Small intestine (tissue), 7 donors: ENCODE measurements at regions not wholly inside any gene's neighbourhood (a gene's known extent, or its start where the extent isn't known, plus 50 kb on each side); places are given as distances from the start of the nearest gene placed in this dataset.
A peak's percentile ranks its signal among the peaks of the same experiment; 100 is the strongest.
"Not testable (repeated sequence)": the region's sequence is repeated elsewhere in the genome, so short reads cannot be mapped to it uniquely, and the experiment has no call there.

Source experiments
- DNase-seq, 2 donors: peaks; one replicate each; pipeline versions ENCODE4 v3.0.0 to v3.0.0-alpha.2; 2013
- FAIRE-seq: peaks from 2 replicates; lab custom pipeline; 2012; peaks lifted over from hg19 to GRCh38; lab: Jason Lieb, UNC
- H3K27ac ChIP-seq, 3 donors: one replicate each; pipeline ENCODE4 v1.5.1; 2013; ENCODE audit warnings: low read length in 2 of 3, mild to moderate bottlenecking in 2 of 3, control low read depth in 1 of 3, inconsistent platforms in 1 of 3, low read depth in 1 of 3, moderate library complexity in 1 of 3
- H3K27me3 ChIP-seq, 3 donors: one replicate each; pipeline ENCODE4 v1.6.1; 2013; ENCODE audit warnings: low read length in 3 of 3, inconsistent platforms in 1 of 3; ENCODE audit not compliant: control insufficient read depth in 3 of 3, insufficient read depth in 3 of 3
- H3K36me3 ChIP-seq, 3 donors: one replicate each; pipeline ENCODE4 v1.6.1; 2013; ENCODE audit warnings: low read length in 3 of 3, inconsistent platforms in 1 of 3, low read depth in 1 of 3, mild to moderate bottlenecking in 1 of 3, moderate library complexity in 1 of 3; ENCODE audit not compliant: control insufficient read depth in 3 of 3, insufficient read depth in 2 of 3
- H3K4me1 ChIP-seq, 3 donors: one replicate each; pipeline ENCODE4 v1.6.1; 2013; ENCODE audit warnings: low read length in 2 of 3, inconsistent platforms in 1 of 3, low read depth in 1 of 3, mild to moderate bottlenecking in 1 of 3, moderate library complexity in 1 of 3; ENCODE audit not compliant: control insufficient read depth in 3 of 3, insufficient read depth in 2 of 3
- H3K4me3 ChIP-seq, 3 donors: one replicate each; pipeline ENCODE4 v1.5.1; 2013; ENCODE audit warnings: low read length in 3 of 3, control low read depth in 1 of 3, inconsistent platforms in 1 of 3, low read depth in 1 of 3, mild to moderate bottlenecking in 1 of 3, moderate library complexity in 1 of 3
- H3K9me3 ChIP-seq, 2 donors: one replicate each; pipeline ENCODE4 v1.6.1; 2013; ENCODE audit warnings: low read depth in 1 of 2, low read length in 1 of 2; ENCODE audit not compliant: control insufficient read depth in 2 of 2, insufficient read depth in 1 of 2
- WGBS, 3 donors: extraction: QIAGEN DNeasy Blood & Tissue Kit; methylation state at CpG; one replicate each; pipeline ENCODE4 v1.1.7; 2013; 5-methylcytosine and 5-hydroxymethylcytosine counted together
- donor health status: healthy with polysubstance abuse.
- donor health status: control.
- donor health status: control.
- donor health status: Bipolar disorder and iron deficiency.
- donor health status: healthy.

DNA sequence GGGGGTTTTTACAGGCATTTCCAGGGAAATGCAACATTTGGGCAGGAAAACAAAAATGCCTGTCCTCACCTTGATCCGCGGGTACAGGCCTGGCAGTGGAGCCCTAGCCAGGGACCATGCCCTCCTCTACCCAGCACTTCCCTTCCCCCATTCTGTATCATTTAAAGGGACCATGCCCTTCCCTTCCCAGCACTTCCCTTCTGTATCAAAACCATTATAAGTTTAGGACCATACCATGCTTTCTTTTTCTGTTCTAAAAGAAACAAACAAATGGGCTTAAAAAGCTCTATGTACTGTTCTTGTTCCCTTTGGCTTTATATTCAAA, 166.9 kb upstream of the ZNF608 start:
- 54 to 95% (median 92%) methylated on average over 2 of the region's 2 CpGs for WGBS, 3 donors
- Histone ChIP-seq H3K36me3 (no peaks in the 10 kb centered on the region), H3K27me3 (no peaks in the 10 kb centered on the region), H3K9me3 (peaks cover 0 to 7% of the 10 kb centered on the region in 2 donors), H3K4me1 (peaks cover 3 to 14% (median 10%) of the 10 kb centered on the region in 3 donors), H3K27ac (no peak overlapping the region), H3K4me3 (no peak overlapping the region)
- DNase-seq (no peak), FAIRE-seq (no peak)

DNA sequence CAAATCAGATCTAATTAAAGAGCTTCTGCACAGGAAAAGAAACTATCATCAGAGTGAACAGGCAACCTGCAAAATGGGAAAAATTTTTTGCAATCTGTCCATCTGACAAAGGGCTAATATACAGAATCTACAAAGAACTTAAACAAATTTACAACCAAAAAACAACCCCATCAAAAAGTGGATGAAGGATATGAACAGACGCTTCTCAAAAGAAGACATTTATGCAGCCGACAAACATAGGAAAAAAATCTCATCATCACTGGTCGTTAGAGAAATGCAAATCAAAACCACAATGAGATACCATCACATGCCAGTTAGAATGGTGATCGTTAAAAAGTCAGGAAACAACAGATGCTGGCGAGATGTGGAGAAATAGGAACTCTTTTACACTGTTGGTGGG, 169.9 kb upstream of the ZNF608 start:
- not testable (repeated sequence) for FAIRE-seq, H3K36me3 ChIP-seq, H3K4me1 ChIP-seq, H3K4me3 ChIP-seq, H3K27ac ChIP-seq, DNase-seq, H3K9me3 ChIP-seq, H3K27me3 ChIP-seq
- WGBS, 3 donors, result 57 to 67% (median 61%) methylated on average over 5 of the region's 5 CpGs

DNA sequence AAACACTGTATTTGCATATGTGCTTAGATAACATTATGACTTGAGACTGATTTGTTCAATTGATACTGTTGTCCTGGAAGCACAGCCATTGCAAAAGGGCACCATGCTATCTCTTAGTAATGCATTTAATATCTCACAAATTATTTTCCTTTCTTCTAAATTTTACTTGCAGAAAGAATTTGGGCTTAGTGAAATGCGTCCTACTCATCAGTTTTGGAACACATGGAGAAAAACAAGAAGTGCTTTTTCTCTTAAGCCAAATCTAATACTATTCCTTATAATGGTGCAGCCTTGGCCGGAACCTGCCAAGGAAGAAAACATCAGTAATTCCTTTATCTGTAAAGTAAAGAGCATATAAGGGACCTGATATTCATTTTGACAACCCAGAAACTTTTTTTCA, 172.2 kb upstream of the ZNF608 start:
- WGBS, 3 donors, result 93 to 97% (median 94%) methylated on average over 2 of the region's 2 CpGs
- no peaks in the 10 kb centered on the region for H3K9me3 ChIP-seq
- DNase-seq (no peak), FAIRE-seq (no peak)
- H3K4me3 ChIP-seq, result no peak overlapping the region
- H3K27ac ChIP-seq, result no peak overlapping the region
- H3K36me3 ChIP-seq, result no peaks in the 10 kb centered on the region
- H3K4me1 ChIP-seq, result no peaks in the 10 kb centered on the region
- no peaks in the 10 kb centered on the region for H3K27me3 ChIP-seq

DNA sequence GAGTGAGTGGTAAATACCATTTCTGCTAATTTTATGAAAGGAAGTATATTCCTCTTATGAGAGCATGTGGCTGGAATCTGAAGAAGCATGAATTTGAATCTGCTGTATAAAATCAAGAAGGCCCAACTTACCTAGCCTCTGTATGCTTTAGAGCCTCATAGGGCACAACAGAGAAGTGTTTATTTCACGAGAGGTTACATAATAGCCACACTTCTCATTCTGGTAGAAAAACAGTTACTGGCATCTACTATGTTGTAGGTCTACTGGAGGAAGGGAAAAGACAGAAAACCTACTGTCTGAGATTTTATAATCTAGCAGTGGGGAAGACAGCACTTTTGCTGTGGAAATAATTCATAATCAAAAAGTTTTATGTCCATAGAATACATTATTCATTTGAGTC, 172.6 kb upstream of the ZNF608 start:
- Histone ChIP-seq H3K27me3 (no peaks in the 10 kb centered on the region), H3K9me3 (no peaks in the 10 kb centered on the region), H3K27ac (no peak overlapping the region), H3K4me3 (no peak overlapping the region), H3K4me1 (no peaks in the 10 kb centered on the region), H3K36me3 (no peaks in the 10 kb centered on the region)
- 83 to 97% (median 94%) methylated on average over 1 of the region's 1 CpG for WGBS, 3 donors
- no peak for FAIRE-seq
- no peak for DNase-seq

DNA sequence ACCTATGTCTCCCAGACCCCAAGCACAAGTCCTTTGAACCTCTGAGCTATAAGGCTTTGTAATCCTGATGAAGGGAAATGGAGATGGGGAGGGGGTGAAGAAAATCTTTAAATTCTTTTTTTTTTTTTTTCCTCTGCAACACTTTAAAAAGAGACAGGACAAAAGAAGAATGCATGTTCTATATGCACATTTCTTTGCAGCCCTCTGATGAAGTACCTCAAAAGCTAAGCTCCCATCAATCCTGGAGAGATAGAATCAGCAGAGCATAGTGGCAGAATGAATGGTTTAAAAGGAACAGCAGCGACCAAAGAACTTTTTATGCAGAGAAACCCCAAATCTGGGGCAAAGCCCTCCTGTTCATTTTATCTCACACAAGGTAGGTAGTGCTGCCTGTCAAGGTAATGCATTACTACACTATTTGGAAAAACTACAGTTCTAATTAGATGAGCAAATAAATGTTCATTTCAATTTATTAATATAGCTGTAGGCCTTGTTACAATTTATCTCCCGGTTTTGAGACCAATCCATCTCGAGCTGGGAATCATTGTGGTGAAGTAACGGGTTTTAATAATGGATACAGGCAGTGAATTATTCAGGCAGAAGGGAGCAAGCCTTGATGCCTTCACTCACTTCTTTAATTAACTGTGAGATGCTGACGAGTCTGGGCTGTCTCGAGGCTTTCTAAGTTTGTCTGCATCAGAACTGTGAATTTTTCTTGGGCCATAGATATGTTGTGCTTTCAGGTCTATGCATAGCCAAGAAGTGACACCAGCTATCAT, 173.5 kb upstream of the ZNF608 start:
- H3K27me3 ChIP-seq, result no peaks in the 10 kb centered on the region
- no peaks in the 10 kb centered on the region for H3K36me3 ChIP-seq
- no peaks in the 10 kb centered on the region for H3K9me3 ChIP-seq
- no peak overlapping the region for H3K4me3 ChIP-seq
- no peaks in the 10 kb centered on the region for H3K4me1 ChIP-seq
- 85 to 91% (median 86%) methylated on average over 6 of the region's 6 CpGs for WGBS, 3 donors
- DNase-seq, result no peak
- FAIRE-seq, result no peak
- H3K27ac ChIP-seq, result no peak overlapping the region

DNA sequence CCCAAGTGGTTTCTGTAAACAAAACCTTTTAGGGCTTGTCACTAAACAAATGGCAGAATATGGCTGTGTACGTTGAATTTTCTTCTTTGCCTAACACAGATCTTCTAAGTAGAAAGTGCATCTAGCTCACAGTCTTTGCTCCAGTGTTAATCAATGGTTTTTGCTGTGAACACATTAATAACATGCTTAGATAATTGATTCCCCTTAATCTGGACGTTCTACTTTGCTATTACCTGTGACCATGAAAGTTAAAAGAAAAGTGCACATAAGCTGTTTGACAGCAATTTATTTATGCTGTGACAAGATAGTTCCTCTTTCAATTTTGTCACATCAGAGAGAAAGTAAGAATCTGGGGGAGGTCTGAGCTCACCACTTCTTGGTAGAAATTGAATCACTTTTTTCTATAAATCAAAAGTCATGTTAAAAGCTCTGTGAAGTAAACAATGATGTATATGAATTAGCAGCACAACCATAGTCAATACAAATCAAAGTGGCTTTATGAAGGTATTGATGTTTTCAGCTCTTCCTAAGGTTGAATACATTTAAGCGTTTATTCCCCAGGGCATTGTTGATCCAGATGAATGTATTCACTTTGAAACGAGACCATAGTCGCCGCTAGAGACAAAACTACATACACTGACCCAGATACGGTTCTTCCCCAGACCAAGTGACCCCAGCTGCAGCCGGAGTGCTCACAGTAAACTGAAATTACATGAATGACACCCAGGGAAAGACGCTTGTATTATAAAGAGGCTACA, 174.6 kb upstream of the ZNF608 start:
- H3K27ac ChIP-seq, result no peak overlapping the region
- DNase-seq, result no peak
- 73 to 79% (median 79%) methylated on average over 9 of the region's 9 CpGs for WGBS, 3 donors

DNA sequence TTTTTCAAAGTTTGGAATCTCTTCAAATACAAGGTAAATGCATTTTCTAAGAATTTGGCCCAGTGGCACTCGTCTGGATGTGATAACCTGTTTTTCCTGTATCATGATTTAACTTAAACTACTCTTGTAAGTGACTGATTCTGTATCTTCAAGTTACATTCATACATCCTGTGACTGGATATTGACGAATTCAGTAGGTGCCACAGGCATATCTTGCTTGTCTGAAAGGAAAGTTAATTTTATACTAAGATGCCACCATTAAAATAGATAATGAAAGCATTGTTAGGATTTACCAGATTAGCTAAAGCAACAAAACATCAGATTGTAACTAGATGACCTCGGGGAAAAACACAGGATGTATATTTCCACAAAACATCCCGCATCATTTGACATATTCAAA, 175.3 kb upstream of the ZNF608 start:
- Histone ChIP-seq H3K4me3 (no peak overlapping the region), H3K9me3 (no peaks in the 10 kb centered on the region), H3K27ac (no peak overlapping the region), H3K4me1 (no peaks in the 10 kb centered on the region), H3K27me3 (no peaks in the 10 kb centered on the region), H3K36me3 (no peaks in the 10 kb centered on the region)
- 46 to 61% (median 50%) methylated on average over 4 of the region's 4 CpGs for WGBS, 3 donors
- FAIRE-seq, result no peak
- DNase-seq, result no peak

More for the DNA sequence above, 174.6 kb upstream of the ZNF608 start:
- Histone ChIP-seq H3K4me1 (no peaks in the 10 kb centered on the region), H3K9me3 (no peaks in the 10 kb centered on the region), H3K27me3 (no peaks in the 10 kb centered on the region), H3K4me3 (no peak overlapping the region), H3K36me3 (no peaks in the 10 kb centered on the region)
- FAIRE-seq, result no peak

DNA sequence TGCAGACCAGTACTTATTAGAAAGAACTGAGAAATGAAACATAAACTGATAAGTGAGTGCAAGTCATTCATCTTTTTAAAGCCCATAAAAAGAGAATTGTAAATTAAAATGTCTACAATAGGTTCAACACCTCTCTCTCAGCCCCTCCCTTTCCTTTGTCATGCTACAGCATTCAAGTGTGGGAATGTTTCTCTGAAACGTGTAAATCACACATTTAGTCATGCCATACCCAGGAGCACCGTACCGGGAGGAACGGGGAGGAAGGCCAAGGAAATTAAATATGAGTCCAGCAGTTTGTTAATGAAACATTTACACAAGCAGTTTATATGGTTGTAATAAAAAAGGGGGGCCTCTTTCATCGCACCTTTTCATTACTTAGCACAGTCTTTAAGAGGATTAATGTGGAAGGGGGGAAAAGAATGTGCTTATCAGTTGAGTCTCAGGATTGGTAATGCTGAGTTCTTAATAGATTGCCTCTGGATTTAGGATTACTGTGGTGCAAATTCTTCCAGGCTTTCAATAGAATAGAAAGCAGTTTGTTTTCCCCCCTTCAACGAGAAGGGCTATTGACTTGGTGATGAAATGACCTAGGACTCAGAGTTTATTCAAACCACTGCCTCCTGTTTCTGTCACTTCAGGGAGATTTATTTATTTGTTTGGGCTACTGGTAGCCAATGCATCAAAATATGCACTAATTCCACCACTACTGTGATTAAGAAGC, 176.0 kb upstream of the ZNF608 start:
- Histone ChIP-seq H3K27me3 (no peaks in the 10 kb centered on the region), H3K4me1 (no peaks in the 10 kb centered on the region), H3K27ac (no peak overlapping the region), H3K9me3 (no peaks in the 10 kb centered on the region), H3K36me3 (no peaks in the 10 kb centered on the region), H3K4me3 (no peak overlapping the region)
- WGBS, 3 donors, result 15 to 47% (median 35%) methylated on average over 6 of the region's 6 CpGs
- DNase-seq, result peak in 1 of 2 donors; percentile 24
- FAIRE-seq, result no peak
